ENCODE measurements at regions not wholly inside any gene's neighbourhood (a gene's known extent, or its start where the extent isn't known, plus 50 kb on each side); places are given as distances from the start of the nearest gene placed in this dataset.

DNA sequence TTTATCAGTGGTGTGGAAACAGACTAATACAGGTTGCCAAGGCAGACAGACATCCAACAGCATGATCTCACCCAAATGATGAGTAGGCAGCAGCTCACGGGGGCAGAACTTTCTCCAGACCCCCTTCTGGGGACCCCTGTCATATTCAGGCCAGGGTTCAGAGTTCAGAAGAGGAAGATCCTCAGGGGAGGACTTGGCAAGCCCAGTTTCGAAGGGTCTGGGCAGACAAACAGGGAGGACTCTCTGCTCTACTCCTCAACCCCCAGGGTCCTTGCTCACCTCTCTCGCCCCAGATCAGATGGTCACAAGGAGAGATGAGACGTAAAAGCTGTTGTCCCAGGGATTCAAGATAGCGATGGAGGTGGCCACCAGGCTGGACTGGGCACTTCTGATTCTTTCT lies 215.1 kb upstream of the MVB12B start:
- H4K20me1 ChIP-seq (ENCODE audit: control insufficient read depth, extremely low read depth, insufficient read depth, low read length) = no peaks in the 10 kb centered on the region
- H3K4me1 ChIP-seq (ENCODE audit: control insufficient read depth, extremely low read depth, insufficient read depth, low read length) = no peaks in the 10 kb centered on the region
- H3K9me3 ChIP-seq (ENCODE audit: control insufficient read depth, low read depth, low read length) = no peaks in the 10 kb centered on the region
- no peak overlapping the region for H3K4me3 ChIP-seq (ENCODE audit: control insufficient read depth in 2 of 3, extremely low read depth in 1 of 3, insufficient read depth in 2 of 3, low read depth in 1 of 3, low read length in 3 of 3)
- no peak overlapping the region for H2AFZ ChIP-seq (ENCODE audit: control insufficient read depth, low read length)
- H3K4me2 ChIP-seq (ENCODE audit: control insufficient read depth, extremely low read depth, insufficient read depth, low read depth, low read length) = no peak overlapping the region
- no peak overlapping the region for H3K27ac ChIP-seq (ENCODE audit: control insufficient read depth, insufficient read depth, low read length)
- H3K9me1 ChIP-seq (ENCODE audit: control insufficient read depth, extremely low read depth, insufficient read depth, low read length) = no peaks in the 10 kb centered on the region
- DNase-seq (ENCODE audit: low read depth, low spot score) (no peak), FAIRE-seq (no peak)
- H3K9ac ChIP-seq (ENCODE audit: control insufficient read depth, extremely low read depth, insufficient read depth, low read length) = no peak overlapping the region
- TF ChIP-seq EZH2 (IDR thresholded peaks at IDR 0.05; ENCODE audit: low read length) = no peak
- TF ChIP-seq, protein P1, sequence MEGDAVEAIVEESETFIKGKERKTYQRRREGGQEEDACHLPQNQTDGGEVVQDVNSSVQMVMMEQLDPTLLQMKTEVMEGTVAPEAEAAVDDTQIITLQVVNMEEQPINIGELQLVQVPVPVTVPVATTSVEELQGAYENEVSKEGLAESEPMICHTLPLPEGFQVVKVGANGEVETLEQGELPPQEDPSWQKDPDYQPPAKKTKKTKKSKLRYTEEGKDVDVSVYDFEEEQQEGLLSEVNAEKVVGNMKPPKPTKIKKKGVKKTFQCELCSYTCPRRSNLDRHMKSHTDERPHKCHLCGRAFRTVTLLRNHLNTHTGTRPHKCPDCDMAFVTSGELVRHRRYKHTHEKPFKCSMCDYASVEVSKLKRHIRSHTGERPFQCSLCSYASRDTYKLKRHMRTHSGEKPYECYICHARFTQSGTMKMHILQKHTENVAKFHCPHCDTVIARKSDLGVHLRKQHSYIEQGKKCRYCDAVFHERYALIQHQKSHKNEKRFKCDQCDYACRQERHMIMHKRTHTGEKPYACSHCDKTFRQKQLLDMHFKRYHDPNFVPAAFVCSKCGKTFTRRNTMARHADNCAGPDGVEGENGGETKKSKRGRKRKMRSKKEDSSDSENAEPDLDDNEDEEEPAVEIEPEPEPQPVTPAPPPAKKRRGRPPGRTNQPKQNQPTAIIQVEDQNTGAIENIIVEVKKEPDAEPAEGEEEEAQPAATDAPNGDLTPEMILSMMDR (optimal IDR thresholded peaks at IDR 0.05 in 1 of 3, IDR thresholded peaks at IDR 0.05 in 1 of 3, conservative IDR thresholded peaks at IDR 0.05 in 1 of 3; ENCODE audit: extremely low read depth in 1 of 3, insufficient read depth in 2 of 3, low read length in 3 of 3) = no peak
- H3K79me2 ChIP-seq (ENCODE audit: control insufficient read depth, insufficient read depth, low read length) = no peaks in the 10 kb centered on the region
- no peaks in the 10 kb centered on the region for H3K36me3 ChIP-seq (ENCODE audit: control insufficient read depth in 2 of 2, extremely low read depth in 1 of 2, insufficient read depth in 2 of 2, low read length in 2 of 2)
- H3K27me3 ChIP-seq (ENCODE audit: control insufficient read depth, extremely low read depth, insufficient read depth, low read length) = peaks cover 11% of the 10 kb centered on the region
- dilution Hi-C loops (cut with MboI; ENCODE audit: extremely low pct_ligation_motif_present, low sequenced_read_pairs) = no loop called here

DNA sequence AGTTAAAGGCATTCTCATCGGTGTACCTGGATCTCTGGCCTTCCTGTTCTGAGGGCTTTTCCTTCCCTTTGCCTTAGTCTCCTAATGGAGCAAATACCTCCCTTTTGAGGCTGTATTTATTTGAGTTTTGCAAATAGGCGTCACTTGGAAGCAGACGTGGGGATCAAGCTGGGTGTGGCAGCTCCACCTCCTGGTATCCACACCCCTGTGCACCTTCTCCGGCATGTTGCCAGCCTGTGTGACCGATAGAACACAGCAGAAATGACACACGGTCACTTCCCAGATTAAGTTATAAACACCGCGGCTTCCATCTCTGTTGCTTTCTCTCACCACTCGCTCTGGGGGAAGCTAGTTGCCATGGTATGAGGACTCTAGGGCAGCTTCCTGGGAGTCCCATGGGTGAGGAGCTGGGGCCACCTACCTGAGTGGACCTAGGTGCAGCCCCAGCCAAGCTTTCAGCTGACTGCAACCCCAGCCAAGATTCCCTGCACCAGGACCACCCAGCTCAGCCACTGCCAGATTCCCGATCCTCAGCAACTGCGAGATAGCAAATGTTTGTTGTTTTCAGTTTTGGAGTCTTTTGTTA lies 214.4 kb upstream of the MVB12B start:
- Histone ChIP-seq H3K4me2 (ENCODE audit: control insufficient read depth, extremely low read depth, insufficient read depth, low read depth, low read length) (no peak overlapping the region), H3K9me1 (ENCODE audit: control insufficient read depth, extremely low read depth, insufficient read depth, low read length) (no peaks in the 10 kb centered on the region), H4K20me1 (ENCODE audit: control insufficient read depth, extremely low read depth, insufficient read depth, low read length) (no peaks in the 10 kb centered on the region), H3K79me2 (ENCODE audit: control insufficient read depth, insufficient read depth, low read length) (no peaks in the 10 kb centered on the region), H3K4me1 (ENCODE audit: control insufficient read depth, extremely low read depth, insufficient read depth, low read length) (no peaks in the 10 kb centered on the region), H3K27ac (ENCODE audit: control insufficient read depth, insufficient read depth, low read length) (no peak overlapping the region), H2AFZ (ENCODE audit: control insufficient read depth, low read length) (no peak overlapping the region), H3K27me3 (ENCODE audit: control insufficient read depth, extremely low read depth, insufficient read depth, low read length) (peaks cover 16% of the 10 kb centered on the region), H3K9ac (ENCODE audit: control insufficient read depth, extremely low read depth, insufficient read depth, low read length) (no peak overlapping the region), H3K9me3 (ENCODE audit: control insufficient read depth, low read depth, low read length) (no peaks in the 10 kb centered on the region), H3K36me3 (ENCODE audit: control insufficient read depth in 2 of 2, extremely low read depth in 1 of 2, insufficient read depth in 2 of 2, low read length in 2 of 2) (no peaks in the 10 kb centered on the region), H3K4me3 (ENCODE audit: control insufficient read depth in 2 of 3, extremely low read depth in 1 of 3, insufficient read depth in 2 of 3, low read depth in 1 of 3, low read length in 3 of 3) (no peak overlapping the region)
- no peak for DNase-seq (ENCODE audit: low read depth, low spot score)
- FAIRE-seq = no peak
- dilution Hi-C loops (cut with MboI; ENCODE audit: extremely low pct_ligation_motif_present, low sequenced_read_pairs) = no loop called here
- TF ChIP-seq, protein P1 (optimal IDR thresholded peaks at IDR 0.05 in 1 of 3, IDR thresholded peaks at IDR 0.05 in 1 of 3, conservative IDR thresholded peaks at IDR 0.05 in 1 of 3; ENCODE audit: extremely low read depth in 1 of 3, insufficient read depth in 2 of 3, low read length in 3 of 3) = no peak
- no peak for TF ChIP-seq EZH2 (IDR thresholded peaks at IDR 0.05; ENCODE audit: low read length)
